ENCODE measurements at regions not wholly inside any gene's neighbourhood (a gene's known extent, or its start where the extent isn't known, plus 50 kb on each side); places are given as distances from the start of the nearest gene placed in this dataset.

DNA sequence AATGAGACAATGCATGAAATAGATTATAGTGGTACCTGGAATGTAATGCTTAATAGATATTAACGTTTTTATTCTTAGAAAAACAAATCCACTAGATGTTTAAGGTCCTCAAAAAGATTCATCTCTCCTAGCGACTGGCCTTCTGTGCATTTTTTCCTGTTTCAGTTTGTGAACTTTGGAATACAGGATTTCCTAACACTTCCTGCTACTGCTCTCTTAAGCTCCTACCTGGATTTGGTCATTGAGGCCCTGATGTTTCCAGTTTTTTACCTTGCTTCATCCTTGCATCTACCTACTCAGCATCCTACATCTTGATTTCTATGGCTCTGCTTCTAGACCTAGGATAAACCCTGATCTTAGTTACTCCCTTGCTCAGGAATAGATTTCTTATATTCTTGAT, 188.4 kb downstream of the ABCC12 start:
- DNase-seq = no peak

DNA sequence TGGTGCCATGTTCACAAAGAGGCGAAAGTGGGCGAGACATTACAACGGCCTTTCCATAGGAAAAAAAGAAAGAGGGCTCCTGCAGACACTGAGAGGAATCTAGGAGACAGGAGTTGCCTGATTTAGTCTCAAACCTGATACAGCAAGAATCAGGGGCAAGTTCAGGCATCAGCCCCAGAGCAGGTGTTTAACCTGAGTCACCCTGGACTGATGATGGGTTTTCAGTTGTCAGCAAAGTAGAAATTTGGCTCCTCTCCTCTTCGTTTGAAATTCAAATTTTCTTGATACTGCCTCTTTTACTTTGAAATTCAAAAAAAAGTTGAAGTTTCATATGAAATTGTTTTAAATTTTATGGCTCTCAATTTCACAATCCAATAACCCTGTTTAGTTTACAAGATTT, 189.5 kb downstream of the ABCC12 start:
- DNase-seq = no peak

DNA sequence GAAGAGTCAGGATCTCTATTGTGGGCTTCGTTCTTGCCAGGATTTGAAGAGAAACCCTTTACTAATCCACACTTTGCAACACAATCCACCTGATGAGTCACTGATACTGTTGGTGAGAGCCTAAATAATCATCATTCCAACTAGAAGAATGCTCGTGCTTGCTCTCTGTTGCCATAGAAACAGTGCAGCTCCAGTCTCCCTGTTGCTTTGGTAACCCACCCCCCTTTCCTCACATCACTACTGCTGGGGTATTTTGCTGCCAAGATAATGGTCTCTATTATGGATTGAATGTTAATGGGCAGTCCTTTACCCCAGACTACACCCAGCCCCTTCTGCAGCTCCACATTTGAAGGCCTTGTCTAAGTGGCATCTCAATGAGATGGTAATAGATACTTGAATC, 190.4 kb downstream of the ABCC12 start:
- no peak for DNase-seq

DNA sequence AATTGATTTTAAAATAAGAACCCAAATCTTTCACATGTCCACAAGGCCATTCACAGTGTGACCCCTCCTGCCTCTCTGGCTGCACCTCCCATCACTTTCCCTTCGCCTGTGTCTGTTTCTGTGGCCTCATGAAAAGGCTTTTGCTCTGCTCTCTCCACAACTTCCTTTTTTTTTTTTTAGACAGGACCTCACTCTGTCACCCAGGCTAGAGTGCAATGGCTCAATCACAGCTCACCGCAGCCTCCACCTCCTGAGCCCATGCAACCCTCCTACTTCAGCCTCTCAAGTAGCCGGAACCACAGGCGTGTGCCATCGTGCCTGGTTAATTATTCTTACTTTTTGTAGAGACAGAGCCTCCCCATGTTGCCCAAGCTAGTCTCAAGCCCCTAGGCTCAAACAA, 197.1 kb downstream of the ABCC12 start:
- DNase-seq = no peak

DNA sequence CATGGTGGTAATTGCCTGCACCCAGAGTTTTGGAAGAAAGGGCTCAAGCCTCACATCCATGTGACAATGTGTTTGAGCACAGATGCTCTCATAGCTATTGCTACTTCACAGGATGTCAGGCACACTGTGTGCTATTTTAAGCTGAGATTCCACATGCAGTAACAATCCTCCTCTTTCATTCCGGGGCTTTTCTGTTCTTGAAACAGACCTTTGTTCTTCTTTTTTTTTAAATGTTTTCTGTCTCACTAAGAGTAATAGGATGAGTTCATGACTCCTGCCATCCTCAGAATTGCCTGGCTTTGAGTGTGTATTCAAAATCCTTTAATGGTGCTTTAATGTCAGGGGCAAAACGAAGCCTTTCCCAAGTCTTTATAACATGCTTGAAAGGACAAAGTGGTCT, 198.9 kb downstream of the ABCC12 start:
- no peak for DNase-seq

DNA sequence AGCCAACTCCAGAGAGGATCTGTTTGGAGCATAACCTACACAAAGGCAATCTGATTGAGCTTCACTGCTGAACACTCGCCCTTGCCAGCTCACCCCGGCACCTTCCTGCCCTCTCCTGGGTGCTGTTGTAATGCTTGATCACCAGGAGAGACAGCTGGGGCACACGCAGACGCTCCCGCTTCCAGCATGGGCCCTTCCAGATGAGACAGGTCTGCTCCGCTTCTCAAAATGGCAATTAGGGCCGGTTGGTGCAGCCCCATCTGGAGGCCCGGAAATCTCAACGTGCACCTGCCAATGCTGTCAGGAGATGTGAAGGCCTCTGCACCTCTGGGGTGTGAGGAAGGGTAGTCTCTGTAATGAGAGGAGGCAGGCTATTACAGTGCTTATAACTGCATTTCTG, 206.1 kb downstream of the ABCC12 start:
- no peak for DNase-seq

DNA sequence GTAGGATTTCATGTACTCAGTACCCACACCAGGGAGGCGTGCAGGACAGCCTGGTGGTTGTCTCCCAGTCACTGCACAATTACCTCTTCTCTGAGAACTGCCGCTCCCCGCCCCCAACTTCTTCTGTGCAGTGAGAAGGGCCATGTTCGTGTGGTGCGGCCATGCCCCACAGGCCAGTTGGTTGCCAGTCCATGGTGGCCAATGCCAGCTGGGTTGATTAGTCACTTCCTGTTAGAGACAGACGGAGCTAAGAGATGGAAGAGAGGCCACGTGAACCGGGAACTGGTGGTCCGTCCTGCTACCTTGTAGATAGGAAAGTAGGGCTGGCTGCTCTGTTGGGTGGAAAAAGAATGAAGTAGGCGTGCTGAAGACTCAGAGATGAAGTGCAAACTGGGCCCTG, 206.5 kb downstream of the ABCC12 start:
- no peak for DNase-seq

DNA sequence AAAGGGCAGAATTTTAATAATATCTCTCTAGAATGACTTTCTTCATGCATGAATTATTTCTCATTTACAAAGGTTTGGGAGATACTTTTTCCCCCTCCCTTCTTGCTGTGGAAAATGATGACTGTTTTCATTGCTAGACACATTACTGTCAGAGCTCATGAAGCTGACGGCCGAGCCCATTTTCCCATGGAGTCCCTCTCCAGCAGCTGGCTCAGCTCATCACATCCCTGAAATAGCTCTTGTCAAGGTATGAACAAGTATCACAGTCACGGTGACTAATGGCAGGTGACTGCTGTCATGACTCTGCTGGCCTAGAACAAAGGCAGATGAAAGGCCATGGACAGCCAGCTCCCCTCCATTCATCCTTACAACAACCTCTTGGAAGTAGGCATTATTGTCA, 208.1 kb downstream of the ABCC12 start:
- DNase-seq = no peak

DNA sequence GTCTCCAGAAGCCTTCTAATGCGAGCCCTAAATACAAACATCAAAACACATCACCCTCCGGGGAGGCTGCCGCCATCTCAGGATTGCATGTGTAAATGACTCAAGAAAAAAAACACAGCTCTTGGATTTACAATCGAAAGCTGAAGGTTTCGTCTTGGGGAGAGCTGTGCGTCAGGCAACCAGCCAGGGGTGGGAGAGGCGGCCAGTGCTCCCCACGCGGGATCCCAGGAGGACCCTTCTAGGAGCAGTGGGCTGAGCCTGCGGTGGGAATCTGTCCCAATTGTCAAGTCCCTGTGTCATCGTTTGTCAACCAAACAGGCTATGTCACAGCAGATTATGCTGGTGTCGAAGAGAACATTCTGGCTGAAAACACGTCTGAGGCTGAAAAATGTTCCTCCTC, 209.7 kb downstream of the ABCC12 start:
- no peak for DNase-seq

DNA sequence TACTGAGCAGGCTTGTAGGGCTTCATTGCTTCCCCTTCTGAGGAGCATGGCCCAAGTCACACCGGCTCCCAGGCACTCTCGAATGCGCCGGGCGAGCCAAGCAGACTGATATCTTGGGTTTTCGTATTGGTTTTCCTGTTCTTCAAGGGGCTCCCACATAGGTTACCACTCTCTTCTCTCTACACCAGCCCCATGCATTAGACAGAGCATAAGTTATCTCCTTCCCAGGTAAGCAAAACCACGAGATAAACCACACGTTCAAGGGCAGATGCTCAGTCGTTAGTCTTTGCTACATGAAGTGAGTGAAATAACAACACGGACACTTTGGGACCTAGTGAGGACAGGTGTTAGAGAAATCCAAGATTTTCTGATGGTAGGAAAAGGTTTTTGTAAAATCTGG, 211.2 kb downstream of the ABCC12 start:
- no peak for DNase-seq

DNA sequence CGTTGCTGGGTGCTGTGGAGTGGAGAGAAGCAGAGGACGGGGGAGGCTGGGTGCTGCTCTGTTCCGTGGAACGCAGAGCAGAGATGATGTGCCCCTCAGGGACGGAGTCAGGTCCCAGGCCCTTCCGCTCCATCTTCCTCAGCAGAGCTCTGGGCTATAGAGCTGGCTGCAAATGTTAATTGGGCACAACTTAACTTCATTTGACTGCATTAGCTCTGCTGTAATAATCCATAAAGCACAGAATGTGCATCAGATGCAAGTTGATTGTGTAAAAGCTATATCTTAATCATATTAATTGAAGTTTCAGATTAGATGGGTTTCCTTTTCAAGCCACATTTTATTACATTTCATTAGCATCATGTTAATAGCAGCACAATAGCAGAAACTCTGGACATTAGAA, 212.6 kb downstream of the ABCC12 start:
- no peak for DNase-seq

DNA sequence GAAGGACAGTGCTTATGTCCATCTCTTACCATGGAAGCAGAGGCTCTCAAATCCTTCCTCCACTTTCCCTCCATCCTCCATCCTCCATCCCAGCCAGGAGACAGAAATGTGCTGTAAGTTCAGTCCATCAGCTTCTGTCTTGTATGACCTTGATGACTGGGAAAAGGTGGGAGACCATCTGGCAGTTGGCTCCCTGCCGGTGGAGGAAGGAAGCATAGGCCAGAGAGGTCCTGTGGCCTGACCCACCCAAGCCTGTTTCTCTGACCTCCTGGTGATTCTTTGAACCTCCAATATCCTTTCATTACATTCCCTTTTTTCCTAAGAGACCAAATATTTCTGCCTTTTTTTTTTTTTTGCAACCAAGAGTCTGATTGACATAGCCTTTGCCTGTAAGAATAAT, 215.3 kb downstream of the ABCC12 start:
- no peak for DNase-seq

DNA sequence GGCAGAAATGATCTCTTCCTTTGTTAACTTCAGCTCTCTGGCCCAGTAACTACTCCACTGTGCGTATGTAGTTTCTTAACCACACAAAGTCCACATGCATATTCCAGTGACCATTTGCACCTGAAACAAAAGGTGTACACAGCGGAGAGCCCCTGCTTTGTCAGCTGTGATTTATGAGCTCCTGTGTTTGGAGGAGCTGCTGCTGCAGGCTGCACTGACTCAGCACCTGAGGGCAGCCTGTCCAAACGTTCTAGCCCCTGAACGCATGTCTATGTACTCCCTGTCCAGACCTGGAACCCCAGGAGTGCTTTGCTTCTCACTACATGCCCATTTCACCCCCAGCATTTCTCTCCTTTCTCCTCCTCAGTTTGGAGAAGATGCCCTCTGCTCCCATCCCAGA, 216.1 kb downstream of the ABCC12 start:
- no peak for DNase-seq

DNA sequence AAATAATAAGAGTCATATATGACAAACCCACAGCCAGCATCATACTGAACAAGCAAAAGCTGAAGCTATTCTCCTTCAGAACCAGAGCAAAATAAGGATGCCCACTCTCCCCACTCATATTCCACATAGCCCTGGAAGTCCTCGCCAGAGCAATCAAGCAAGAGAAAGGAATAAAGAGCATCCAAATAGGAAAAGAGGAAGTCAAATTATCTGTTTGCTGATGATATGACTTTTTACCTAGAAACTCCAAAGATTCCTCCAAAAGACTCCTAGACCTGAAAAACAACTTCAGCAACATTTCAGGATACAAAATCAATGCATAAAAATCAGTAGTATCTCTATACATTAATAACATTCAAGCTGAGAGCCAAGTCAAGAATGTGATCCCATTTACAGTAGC, 217.5 kb downstream of the ABCC12 start:
- no peak for DNase-seq

DNA sequence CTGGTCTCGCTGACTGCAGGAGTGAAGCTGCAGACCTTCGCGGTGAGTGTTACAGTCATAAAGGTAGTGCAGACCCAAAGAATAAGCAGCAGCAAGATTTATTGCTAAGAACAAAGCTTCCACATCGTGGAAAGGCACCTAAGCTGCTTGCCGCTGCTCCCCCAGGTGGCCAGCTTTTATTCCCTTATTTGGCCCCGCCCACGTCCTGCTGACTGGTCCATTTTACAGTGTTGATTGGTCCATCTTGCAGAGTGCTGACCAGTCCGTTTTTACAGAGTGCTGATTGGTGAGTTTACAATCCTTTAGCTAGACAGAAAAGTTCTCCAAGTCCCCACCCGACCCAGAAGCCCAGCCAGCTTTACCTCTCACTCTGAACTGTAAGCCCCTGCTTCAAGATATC, 227.8 kb downstream of the ABCC12 start:
- no peak for DNase-seq

DNA sequence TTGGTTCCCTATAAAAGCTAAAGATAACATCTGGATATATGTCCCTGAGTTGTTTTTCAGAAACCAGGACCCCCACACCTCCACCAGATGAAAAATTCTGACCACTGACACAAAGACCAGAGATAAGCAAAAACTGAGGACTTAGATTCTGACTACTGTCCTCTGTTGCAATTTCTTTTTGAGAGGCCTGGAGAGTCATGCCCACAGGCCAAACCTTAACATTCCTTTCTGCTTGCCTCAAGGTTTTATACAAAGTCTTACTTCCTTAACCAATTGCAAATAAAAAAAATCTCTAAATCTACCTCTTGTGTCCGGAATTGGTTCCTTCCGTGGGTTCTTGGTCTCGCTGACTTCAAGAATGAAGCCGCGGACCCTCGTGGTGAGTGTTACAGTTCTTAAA, 228.5 kb downstream of the ABCC12 start:
- no peak for DNase-seq

DNA sequence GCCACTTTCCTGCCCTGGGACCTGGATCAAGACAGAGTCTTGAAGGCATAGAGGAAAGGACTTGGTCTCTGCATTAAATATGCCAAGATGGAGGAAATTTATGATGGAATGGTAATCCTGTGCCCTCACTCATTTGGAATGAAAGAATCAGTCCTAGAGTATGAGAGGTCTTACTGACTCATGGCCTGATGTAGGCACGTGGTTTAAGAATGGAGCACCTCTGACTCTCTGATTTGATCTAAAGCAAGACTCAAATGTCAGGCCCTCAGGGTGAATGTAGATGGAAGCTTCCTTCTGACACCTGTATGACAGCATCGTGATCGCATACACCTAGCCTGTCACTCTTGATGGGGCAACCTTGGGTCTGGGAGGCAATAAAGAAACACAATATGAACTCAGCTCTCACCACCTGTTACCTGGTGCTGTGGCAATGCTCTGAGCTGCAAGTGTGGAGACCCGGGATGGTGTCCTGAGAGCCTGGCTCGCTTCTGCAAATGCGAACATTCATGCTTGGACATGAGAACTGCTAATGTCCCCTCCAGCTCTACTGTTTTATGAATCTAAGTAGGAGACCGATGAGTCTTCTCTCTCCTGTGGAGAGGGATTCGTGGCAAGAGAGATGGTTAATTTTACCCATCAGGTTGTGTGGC, 229.9 kb downstream of the ABCC12 start:
- DNase-seq = no peak

DNA sequence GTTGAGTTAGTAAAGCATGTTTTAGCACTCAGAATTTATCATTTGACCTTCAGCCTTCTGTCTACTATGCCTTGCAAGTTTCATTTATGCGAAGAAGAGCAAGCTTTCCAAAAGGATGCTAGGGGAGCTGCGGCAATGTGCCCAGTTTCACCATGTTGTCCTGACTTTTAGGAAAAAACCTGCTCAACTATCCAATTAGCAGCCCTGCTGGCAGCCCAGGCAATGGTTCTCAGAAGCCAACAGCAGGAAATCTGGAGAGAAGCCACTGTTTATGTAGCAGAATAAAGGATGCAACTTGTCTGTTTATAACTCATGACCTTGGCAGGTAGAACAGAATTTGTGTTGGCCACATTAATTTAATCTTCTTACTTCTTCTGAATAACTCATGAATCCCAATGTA, 230.8 kb downstream of the ABCC12 start:
- no peak for DNase-seq

DNA sequence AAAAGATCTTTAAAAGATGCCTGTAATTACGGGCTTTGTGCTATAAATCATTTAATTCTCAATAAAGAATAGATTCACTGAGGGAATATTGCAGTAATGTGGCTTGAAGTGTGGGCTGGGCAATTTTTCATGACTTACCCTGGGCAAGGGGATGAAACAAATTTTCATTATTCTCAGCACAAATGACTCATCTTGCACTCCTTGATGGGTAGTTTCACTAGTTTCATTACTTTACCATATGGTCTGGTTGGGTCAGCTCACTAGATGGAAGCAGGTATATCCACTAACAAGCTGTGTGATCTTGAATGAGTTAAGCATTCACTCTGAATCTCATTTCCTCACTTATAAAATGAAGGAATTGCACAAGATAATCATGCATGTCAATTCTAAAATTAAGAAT, 234.3 kb downstream of the ABCC12 start:
- DNase-seq = no peak

DNA sequence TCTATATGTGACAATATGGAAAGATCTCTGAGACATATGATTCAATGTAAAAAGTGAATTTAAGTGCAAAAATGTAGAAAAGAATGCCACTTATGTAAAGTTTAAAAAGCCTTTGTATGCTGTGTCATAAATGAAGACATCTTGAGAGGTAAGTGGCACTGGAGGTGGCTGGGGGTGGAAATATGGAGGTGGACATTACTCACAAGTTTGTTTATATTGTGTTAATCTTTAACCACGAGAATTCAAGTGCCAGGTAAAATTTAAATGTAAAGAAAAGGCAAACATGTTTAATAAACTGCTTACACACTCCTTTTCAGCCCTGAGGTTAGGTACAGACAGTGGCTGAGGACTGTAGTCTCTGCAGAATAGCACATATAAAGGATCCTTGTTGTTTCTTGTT, 235.1 kb downstream of the ABCC12 start:
- no peak for DNase-seq

DNA sequence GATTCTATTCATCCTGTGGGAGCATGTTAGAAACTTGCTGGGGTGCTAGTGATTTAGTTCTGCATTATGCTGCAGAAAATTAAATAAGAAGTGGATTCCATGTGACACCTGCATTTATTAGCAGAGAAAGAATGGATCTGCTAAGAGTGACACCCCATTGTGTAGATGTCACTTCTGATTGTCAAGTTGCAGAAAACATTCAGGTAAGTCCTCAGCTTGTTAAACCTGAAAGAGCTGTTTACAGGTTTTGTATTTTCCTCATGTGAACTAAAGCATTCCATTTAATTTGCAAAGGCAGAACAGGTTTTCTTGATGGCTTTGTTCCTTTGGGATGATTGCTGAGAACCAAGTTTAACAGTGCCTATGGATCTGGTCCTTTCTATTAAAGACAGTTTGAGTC, 238.7 kb downstream of the ABCC12 start:
- DNase-seq = no peak

DNA sequence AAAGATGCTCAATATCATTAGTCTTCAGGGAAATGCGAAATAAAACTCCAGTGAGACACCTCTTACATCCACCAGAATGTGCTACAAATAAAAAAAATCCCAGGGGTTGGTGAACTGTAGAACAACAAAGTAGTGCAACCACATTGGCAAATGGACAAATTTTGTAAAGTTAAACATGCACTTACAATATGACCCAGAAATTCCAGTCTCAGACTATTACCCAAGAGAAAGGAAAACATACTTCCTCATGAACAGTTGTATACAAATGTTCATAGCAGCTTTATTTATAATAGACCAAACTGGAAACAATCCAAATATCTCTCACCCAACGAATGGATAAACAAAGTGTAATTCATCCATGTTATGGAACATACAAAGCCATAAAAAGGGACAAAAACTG, 239.5 kb downstream of the ABCC12 start:
- DNase-seq = no peak

DNA sequence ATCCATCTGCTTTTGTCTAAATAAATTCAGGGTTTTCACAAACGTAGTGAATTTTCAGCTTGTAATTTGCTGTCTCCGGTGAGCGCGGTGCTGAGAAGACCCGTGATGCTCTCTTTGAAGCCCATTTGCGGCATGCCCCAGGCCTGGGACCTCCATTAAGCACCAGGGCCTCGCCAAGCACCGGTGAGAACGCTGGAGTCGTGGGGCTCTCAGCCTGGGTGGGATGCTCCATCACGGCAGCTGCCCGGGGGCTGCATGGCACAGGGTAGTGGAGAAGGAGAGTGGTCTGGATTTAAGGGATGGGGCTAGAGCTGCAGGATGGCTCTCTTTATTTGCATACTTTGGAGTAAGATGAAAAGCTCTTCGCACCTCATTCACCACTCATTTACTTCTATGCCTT, 248.7 kb downstream of the ABCC12 start:
- no peak for DNase-seq

DNA sequence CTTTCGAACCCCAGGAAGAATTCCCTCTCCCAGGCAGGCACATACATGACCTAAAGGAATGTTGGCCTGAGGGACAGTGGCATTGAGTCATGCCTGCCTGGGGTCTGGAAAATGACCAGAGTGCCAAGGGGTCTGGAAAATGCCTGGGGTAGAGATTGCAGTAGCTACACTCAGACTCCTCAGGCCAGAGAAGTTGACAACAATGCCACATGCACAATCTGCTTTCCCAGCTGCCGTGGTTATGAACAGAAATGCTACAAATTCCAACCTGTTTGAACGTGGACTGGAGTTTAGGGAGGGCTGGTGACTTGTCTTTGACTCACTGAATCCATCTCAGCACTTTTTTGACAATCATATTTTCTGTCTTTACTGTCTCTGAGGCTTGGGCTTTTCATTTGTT, 250.0 kb downstream of the ABCC12 start:
- DNase-seq = no peak

DNA sequence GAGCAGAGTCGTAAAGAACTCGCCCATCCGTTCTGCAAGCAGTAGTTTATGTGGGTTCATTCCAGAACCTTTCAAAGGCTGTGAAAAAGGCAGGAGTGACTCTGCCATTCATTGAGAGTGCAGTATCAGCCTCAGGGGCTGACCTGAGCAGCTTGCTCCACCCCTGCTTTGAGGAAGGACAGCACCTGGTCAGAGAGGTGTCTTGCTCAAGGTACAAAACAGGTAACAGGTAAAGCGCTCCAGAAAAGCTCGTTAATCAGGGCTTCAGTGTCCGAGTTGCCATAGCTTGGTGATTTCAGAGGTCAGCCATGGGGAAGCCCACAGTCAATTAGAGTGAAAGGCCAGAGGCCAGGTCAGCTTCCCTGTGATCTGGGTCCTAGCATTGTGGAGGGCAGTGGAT, 251.1 kb downstream of the ABCC12 start:
- no peak for DNase-seq

DNA sequence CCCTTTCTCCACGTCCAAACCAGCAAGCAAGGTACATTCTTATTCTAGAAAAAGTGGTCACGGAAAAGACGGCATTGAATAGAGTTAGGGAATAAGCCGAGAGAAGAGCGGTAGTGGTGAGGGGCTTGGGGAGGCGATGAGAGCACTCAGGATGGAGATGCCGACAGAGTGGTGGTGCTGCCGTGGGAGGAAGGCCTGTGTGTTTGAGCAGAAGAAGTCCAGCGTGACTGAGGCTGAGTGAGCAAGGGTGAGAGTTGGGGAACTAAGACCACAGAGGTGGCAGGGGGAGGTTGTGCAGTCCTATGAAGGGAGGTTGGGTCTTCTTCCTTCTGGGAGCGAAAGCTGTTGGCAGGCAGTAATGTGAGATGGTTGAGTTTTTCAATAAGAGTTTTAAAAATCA, 252.3 kb downstream of the ABCC12 start:
- no peak for DNase-seq

Data from NCI-H146 (cell line).